ENCODE measurements at regions not wholly inside any gene's neighbourhood (a gene's known extent, or its start where the extent isn't known, plus 50 kb on each side); places are given as distances from the start of the nearest gene placed in this dataset.
A peak's percentile ranks its signal among the peaks of the same experiment; 100 is the strongest.

GRCh38 chr10:31620226-31621151 lies 301.5 kb downstream of the ZEB1 start:
- H3K4me3 Mint-ChIP-seq, result no peak overlapping the region
- H3K27me3 Mint-ChIP-seq, result peaks cover 40% of the 10 kb centered on the region
- H3K27ac Mint-ChIP-seq, result no peak overlapping the region
- H3K9me3 Mint-ChIP-seq, result peaks cover 5% of the 10 kb centered on the region
- no peak for ATAC-seq
- H3K36me3 Mint-ChIP-seq, result no peaks in the 10 kb centered on the region
- H3K4me1 Mint-ChIP-seq, result no peaks in the 10 kb centered on the region

- Mint-ChIP-seq H3K4me1 (no peaks in the 10 kb centered on the region), H3K9me3 (peaks cover 9% of the 10 kb centered on the region)
- ATAC-seq, result no peak
These were observed 300.6 kb downstream of the ZEB1 start for GRCh38 chr10:31619531-31620061.

DNA sequence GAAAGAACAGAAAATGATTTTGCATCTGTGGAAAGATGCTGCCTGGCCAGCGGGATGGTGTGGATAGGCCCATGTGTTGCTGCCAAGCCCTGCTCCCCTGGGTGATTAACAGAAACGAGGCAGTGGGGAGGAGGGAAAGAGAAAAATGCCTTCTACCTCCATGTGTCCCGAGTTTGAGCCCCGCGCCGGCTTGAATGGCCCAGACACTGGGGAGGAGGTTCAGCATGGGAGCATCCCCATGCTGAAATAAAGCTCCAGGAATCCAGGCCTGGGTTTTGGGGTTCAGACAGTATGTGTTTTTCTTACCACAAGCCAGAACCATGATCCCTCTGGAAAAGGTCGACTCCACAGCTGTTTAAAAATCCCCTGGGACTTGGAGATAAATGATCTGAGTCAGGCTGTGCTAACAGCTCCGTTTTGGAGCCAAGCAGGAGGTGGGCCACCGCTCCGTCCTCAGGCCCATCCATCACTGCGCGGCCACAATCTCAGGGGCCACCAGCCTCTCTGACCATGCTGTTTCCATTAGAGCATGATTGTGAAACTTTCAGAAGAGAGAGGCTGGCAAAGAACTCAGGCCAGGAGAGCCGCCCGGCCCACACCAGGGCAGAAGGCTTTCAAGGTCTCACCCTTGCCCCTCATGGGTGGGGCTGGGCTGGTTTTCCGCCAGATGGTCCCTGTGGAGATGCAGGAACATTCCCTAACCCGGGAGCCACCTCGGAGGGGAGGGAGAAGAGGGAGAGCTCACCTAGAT lies 299.7 kb downstream of the ZEB1 start:
- ATAC-seq, result no peak
- H3K27ac Mint-ChIP-seq, result no peak overlapping the region

More at GRCh38 chr10:31619531-31620061, 300.6 kb downstream of the ZEB1 start:
- no peak overlapping the region for H3K4me3 Mint-ChIP-seq
- H3K27me3 Mint-ChIP-seq, result peaks cover 49% of the 10 kb centered on the region
- no peak overlapping the region for H3K27ac Mint-ChIP-seq
- H3K36me3 Mint-ChIP-seq, result no peaks in the 10 kb centered on the region

DNA sequence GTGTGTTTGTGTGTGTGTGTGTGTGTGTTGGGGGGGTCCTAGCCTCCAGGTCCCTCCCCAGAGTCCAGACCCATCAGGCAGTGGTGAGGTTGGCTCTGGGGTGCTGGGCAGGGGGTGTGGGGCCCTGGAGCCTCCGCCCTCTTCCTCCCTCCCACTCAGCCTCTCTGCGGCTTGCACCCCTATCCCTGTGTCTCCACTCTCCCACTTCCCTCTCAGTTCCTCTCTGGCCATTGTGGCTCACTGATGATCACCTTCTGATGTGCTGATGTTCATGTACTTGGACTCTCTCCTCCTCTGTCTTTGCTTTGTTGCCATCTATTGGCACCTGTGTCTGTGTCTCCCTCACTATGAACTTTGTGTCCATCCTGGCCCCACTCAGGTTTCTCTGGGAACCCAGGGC lies 298.7 kb downstream of the ZEB1 start:
- Mint-ChIP-seq H3K9me3 (peaks cover 4% of the 10 kb centered on the region), H3K27ac (no peak overlapping the region), H3K27me3 (peaks cover 61% of the 10 kb centered on the region), H3K36me3 (no peaks in the 10 kb centered on the region), H3K4me3 (no peak overlapping the region), H3K4me1 (no peaks in the 10 kb centered on the region)
- ATAC-seq, result peak; percentile 21

More for the DNA sequence above, 299.7 kb downstream of the ZEB1 start:
- no peak overlapping the region for H3K4me3 Mint-ChIP-seq
- H3K4me1 Mint-ChIP-seq, result no peaks in the 10 kb centered on the region
- no peaks in the 10 kb centered on the region for H3K36me3 Mint-ChIP-seq
- H3K27me3 Mint-ChIP-seq, result peaks cover 55% of the 10 kb centered on the region
- peaks cover 4% of the 10 kb centered on the region for H3K9me3 Mint-ChIP-seq

DNA sequence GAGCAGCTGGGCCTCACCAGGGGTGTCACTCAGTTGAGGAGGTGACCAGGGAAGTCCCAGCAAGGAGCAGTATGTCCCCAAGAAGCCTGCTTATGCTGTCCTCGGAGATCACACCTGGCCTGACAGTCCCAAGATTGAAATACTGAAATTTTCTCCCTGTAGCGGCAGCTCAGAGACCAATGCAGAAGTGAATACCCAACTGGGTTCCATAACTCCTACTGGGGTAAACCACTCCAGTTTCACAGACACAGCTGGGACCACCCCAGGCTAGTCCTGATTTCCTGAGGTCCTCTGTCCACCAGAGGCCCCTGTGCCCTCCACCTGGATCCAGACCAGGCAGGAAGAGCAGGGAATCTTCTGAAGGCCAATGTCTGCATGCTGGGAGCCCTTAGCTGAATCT lies 298.1 kb downstream of the ZEB1 start:
- no peaks in the 10 kb centered on the region for H3K36me3 Mint-ChIP-seq
- H3K27ac Mint-ChIP-seq, result no peak overlapping the region
- peaks cover 4% of the 10 kb centered on the region for H3K9me3 Mint-ChIP-seq
- H3K4me1 Mint-ChIP-seq, result no peaks in the 10 kb centered on the region
- no peak overlapping the region for H3K4me3 Mint-ChIP-seq
- peaks cover 63% of the 10 kb centered on the region for H3K27me3 Mint-ChIP-seq
- ATAC-seq, result no peak

GRCh38 chr10:31615129-31615528 lies 296.1 kb downstream of the ZEB1 start:
- peaks cover 66% of the 10 kb centered on the region for H3K27me3 Mint-ChIP-seq
- no peak for ATAC-seq
- H3K27ac Mint-ChIP-seq, result no peak overlapping the region
- H3K36me3 Mint-ChIP-seq, result no peaks in the 10 kb centered on the region
- H3K4me3 Mint-ChIP-seq, result no peak overlapping the region
- H3K4me1 Mint-ChIP-seq, result peaks cover 7% of the 10 kb centered on the region
- H3K9me3 Mint-ChIP-seq, result peaks cover 4% of the 10 kb centered on the region

DNA sequence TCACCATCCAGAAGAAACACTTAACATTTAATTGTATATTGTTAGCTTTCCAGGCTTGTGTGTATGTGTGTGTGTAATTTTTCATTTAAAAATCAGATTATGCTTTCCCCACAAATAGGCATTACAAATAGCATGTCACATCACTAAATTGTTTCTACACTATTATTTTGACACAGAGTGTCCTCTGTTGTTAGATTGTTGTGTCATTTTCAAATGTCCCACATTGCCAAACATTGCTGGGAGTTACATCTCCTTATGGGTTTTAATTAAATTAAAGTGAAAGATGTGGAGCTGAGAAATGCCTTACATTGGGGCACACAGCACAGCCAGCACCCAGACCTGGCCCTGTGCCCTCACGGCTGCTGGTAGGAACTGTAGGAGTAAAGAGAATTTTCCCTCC lies 295.6 kb downstream of the ZEB1 start:
- Mint-ChIP-seq H3K36me3 (no peaks in the 10 kb centered on the region), H3K9me3 (peaks cover 4% of the 10 kb centered on the region), H3K27ac (no peak overlapping the region), H3K4me1 (peaks cover 7% of the 10 kb centered on the region), H3K4me3 (no peak overlapping the region), H3K27me3 (peaks cover 65% of the 10 kb centered on the region)
- no peak for ATAC-seq

DNA sequence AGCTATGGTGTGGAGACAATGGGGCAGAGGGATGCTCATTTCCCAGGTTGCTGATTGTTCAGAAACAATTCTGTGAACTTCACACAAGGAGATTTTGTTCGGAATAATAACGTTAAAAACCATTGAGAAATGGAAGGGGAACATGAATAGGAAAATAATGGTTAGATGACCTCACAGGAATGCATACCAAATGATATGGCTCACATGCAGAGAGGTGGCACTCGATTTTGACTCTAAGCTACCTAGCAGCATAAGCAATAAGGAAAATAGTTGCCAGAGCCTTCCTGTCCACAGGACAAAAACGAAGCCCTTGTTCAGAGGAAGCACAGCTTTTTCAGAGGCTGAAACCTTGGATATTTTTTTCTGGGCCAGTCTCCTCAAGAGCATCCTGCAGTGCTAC lies 293.1 kb downstream of the ZEB1 start:
- Mint-ChIP-seq H3K27ac (no peak overlapping the region), H3K4me3 (no peak overlapping the region), H3K36me3 (no peaks in the 10 kb centered on the region), H3K27me3 (peaks cover 46% of the 10 kb centered on the region), H3K4me1 (peaks cover 7% of the 10 kb centered on the region), H3K9me3 (peaks cover 4% of the 10 kb centered on the region)
- no peak for ATAC-seq

DNA sequence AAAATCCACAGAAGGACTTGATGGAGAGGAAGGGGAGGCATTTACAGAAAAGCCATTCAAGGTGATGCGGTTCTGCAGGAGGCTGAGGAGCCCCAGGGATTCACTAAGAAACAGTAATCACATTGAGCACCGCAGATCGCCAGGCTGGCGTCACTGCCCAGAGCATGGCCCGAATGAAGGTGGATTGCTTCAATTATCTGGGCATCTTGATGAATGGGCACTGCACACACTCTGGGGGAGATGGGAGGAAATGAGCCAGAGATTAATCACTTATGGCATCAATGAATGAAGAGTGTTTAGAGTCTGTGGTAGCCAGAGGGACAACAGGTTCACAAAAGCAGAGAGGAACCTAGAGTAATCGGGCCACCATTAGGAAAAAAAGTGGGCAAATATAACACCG lies 292.1 kb downstream of the ZEB1 start:
- no peak overlapping the region for H3K4me3 Mint-ChIP-seq
- ATAC-seq, result no peak
- no peaks in the 10 kb centered on the region for H3K36me3 Mint-ChIP-seq
- peaks cover 7% of the 10 kb centered on the region for H3K4me1 Mint-ChIP-seq
- peaks cover 38% of the 10 kb centered on the region for H3K27me3 Mint-ChIP-seq
- no peak overlapping the region for H3K27ac Mint-ChIP-seq
- peaks cover 4% of the 10 kb centered on the region for H3K9me3 Mint-ChIP-seq

GRCh38 chr10:31607481-31607880 lies 288.5 kb downstream of the ZEB1 start:
- no peak overlapping the region for H3K4me3 Mint-ChIP-seq
- no peak overlapping the region for H3K27ac Mint-ChIP-seq
- no peak for ATAC-seq
- peaks cover 17% of the 10 kb centered on the region for H3K27me3 Mint-ChIP-seq
- H3K4me1 Mint-ChIP-seq, result peaks cover 12% of the 10 kb centered on the region
- H3K9me3 Mint-ChIP-seq, result no peaks in the 10 kb centered on the region
- H3K36me3 Mint-ChIP-seq, result no peaks in the 10 kb centered on the region

- no peak overlapping the region for H3K4me3 Mint-ChIP-seq
- H3K27ac Mint-ChIP-seq, result no peak overlapping the region
- peaks cover 12% of the 10 kb centered on the region for H3K27me3 Mint-ChIP-seq
- ATAC-seq, result no peak
- no peaks in the 10 kb centered on the region for H3K36me3 Mint-ChIP-seq
- no peaks in the 10 kb centered on the region for H3K9me3 Mint-ChIP-seq
- peaks cover 12% of the 10 kb centered on the region for H3K4me1 Mint-ChIP-seq
These were observed 287.8 kb downstream of the ZEB1 start for GRCh38 chr10:31606841-31607240.

GRCh38 chr10:31605861-31606525 lies 287.0 kb downstream of the ZEB1 start:
- Mint-ChIP-seq H3K9me3 (no peaks in the 10 kb centered on the region), H3K27me3 (peaks cover 3% of the 10 kb centered on the region), H3K4me3 (no peak overlapping the region), H3K27ac (no peak overlapping the region), H3K36me3 (no peaks in the 10 kb centered on the region), H3K4me1 (peaks cover 6% of the 10 kb centered on the region)
- no peak for ATAC-seq

DNA sequence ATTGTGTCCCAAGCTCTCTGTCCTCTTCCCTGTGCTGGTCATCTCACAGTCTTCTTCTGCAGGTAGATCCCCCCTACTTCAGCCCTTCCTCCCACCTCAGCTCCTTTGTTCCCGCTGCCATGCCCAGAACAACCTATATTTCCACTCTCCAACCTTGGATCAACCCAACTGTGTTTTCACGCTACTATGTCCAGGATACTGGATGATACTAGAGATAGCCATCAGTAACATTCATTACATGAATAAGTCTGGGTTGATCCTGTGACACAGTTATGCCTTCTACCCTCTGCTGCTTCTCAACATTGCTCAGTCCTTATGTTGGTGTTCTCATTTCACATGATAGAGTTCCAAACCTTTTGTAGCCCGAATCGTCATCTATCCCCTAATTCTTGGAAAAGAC lies 286.4 kb downstream of the ZEB1 start:
- Mint-ChIP-seq H3K4me1 (peaks cover 6% of the 10 kb centered on the region), H3K27me3 (no peaks in the 10 kb centered on the region), H3K4me3 (no peak overlapping the region), H3K9me3 (peaks cover 2% of the 10 kb centered on the region), H3K36me3 (no peaks in the 10 kb centered on the region), H3K27ac (no peak overlapping the region)
- no peak for ATAC-seq

DNA sequence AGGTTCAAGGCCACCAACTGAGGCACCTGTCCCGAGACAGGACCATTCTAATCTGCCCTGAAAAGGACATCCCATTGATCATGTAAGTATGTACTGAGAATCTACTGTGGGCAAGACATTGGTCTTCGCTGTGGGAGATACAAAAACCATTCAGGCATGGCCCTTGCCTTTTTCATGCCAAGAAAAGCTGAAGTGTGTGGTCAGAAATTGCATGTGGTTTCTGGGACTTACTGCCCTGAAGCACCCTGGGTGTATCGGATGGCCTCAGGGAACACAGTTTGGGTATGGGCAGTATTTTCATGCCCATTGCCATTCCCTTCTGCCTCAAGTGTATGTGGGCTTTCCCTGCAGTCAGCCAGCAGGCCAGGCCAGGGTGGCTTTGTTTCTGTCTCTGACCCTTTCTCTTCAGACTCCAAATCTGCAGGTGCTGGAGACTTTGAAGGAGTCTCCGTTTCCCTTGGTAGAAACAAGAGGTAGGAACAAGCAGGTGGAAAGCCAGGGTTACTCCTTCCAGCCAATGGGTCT lies 285.7 kb downstream of the ZEB1 start:
- Mint-ChIP-seq H3K27me3 (no peaks in the 10 kb centered on the region), H3K4me1 (peaks cover 6% of the 10 kb centered on the region), H3K4me3 (no peak overlapping the region), H3K9me3 (peaks cover 2% of the 10 kb centered on the region), H3K36me3 (no peaks in the 10 kb centered on the region), H3K27ac (no peak overlapping the region)
- ATAC-seq, result no peak

DNA sequence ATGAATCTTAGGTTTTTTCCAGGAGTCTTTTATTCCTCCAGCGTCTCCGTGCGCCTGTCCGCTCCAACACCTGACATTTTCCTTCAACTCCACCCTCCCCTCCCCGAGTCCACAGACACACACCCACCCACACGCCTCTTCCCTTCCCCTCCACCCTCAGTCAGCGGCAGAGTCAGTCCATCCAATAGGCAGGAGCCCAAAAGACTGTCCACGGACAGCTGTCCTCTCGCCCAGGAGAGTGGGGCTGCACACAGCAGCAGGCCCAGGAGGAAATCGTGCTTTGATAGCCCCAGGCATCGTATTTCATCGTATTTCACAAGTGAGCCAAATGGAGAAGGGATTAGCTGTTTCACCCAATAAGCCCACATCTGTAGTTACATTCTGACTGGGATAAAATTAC lies 285.1 kb downstream of the ZEB1 start:
- Mint-ChIP-seq H3K4me3 (peak overlapping the region; percentile 81), H3K27ac (no peak overlapping the region), H3K4me1 (peaks cover 6% of the 10 kb centered on the region), H3K36me3 (no peaks in the 10 kb centered on the region), H3K9me3 (peaks cover 4% of the 10 kb centered on the region), H3K27me3 (no peaks in the 10 kb centered on the region)
- no peak for ATAC-seq
